ENCODE measurements at regions not wholly inside any gene's neighbourhood (a gene's known extent, or its start where the extent isn't known, plus 50 kb on each side); places are given as distances from the start of the nearest gene placed in this dataset.

GRCh38 chr18:37673671-37674070 lies 108.1 kb upstream of the CELF4 start:
- TF ChIP-seq EZH2 (IDR thresholded peaks at IDR 0.05; ENCODE audit: borderline replicate concordance, low read depth, low read length, severe bottlenecking): no peak
- TF ChIP-seq POLR2A (IDR thresholded peaks at IDR 0.05; ENCODE audit: low read depth, low read length): no peak
- TF ChIP-seq POLR2AphosphoS5 (IDR thresholded peaks at IDR 0.05; ENCODE audit: insufficient read depth, low read depth, low read length): no peak
- TF ChIP-seq, protein P1, sequence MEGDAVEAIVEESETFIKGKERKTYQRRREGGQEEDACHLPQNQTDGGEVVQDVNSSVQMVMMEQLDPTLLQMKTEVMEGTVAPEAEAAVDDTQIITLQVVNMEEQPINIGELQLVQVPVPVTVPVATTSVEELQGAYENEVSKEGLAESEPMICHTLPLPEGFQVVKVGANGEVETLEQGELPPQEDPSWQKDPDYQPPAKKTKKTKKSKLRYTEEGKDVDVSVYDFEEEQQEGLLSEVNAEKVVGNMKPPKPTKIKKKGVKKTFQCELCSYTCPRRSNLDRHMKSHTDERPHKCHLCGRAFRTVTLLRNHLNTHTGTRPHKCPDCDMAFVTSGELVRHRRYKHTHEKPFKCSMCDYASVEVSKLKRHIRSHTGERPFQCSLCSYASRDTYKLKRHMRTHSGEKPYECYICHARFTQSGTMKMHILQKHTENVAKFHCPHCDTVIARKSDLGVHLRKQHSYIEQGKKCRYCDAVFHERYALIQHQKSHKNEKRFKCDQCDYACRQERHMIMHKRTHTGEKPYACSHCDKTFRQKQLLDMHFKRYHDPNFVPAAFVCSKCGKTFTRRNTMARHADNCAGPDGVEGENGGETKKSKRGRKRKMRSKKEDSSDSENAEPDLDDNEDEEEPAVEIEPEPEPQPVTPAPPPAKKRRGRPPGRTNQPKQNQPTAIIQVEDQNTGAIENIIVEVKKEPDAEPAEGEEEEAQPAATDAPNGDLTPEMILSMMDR (IDR thresholded peaks at IDR 0.05; ENCODE audit: extremely low read depth in 1 of 2, insufficient read depth in 1 of 2, low read depth in 1 of 2, low read length in 2 of 2): no peak
- no peak for TF ChIP-seq GATA2 (IDR thresholded peaks at IDR 0.05; ENCODE audit: insufficient read depth, insufficient read length, low read depth, low read length)
- no peak for TF ChIP-seq FOS (IDR thresholded peaks at IDR 0.05; ENCODE audit: borderline replicate concordance, insufficient read depth, low read length)
- no peak for TF ChIP-seq MYC (IDR thresholded peaks at IDR 0.05; ENCODE audit: low read depth, low read length)
- TF ChIP-seq, protein P2, sequence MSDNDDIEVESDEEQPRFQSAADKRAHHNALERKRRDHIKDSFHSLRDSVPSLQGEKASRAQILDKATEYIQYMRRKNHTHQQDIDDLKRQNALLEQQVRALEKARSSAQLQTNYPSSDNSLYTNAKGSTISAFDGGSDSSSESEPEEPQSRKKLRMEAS (IDR thresholded peaks at IDR 0.05; ENCODE audit: insufficient read depth, insufficient read length): no peak

Measured in endothelial cell of umbilical vein (primary cell).